ENCODE measurements at regions not wholly inside any gene's neighbourhood (a gene's known extent, or its start where the extent isn't known, plus 50 kb on each side); places are given as distances from the start of the nearest gene placed in this dataset.

DNA sequence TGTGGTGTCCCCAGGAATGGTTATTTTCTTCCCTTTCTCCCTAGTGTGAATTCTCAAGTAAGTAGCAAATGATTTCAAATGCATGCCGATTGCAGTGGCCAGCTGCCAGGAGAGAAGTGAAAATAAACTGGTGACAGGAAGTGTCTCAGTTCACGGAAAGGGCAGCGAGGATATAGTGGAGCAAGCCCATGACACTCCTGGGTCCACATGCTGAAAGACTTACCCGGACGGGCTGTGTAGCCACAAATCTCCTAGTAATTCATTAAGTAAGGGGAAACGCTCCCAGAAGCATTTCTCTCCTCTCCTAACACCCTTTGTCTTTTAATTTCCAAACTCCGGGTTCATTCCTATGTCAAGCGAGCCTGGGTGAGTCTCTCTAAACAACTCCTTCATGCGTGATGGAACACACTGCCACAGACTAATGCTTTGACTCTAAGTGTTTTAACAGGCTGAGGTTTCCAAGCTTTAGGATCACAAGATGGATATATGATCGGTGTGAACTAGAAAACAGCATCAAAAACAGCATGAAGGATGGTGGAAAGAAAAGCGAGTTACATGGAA lies 125.6 kb downstream of the CYP26A1 start:
- TF ChIP-seq, protein P1, sequence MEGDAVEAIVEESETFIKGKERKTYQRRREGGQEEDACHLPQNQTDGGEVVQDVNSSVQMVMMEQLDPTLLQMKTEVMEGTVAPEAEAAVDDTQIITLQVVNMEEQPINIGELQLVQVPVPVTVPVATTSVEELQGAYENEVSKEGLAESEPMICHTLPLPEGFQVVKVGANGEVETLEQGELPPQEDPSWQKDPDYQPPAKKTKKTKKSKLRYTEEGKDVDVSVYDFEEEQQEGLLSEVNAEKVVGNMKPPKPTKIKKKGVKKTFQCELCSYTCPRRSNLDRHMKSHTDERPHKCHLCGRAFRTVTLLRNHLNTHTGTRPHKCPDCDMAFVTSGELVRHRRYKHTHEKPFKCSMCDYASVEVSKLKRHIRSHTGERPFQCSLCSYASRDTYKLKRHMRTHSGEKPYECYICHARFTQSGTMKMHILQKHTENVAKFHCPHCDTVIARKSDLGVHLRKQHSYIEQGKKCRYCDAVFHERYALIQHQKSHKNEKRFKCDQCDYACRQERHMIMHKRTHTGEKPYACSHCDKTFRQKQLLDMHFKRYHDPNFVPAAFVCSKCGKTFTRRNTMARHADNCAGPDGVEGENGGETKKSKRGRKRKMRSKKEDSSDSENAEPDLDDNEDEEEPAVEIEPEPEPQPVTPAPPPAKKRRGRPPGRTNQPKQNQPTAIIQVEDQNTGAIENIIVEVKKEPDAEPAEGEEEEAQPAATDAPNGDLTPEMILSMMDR (IDR thresholded peaks at IDR 0.05), result no peak
- TF ChIP-seq POLR2A (IDR thresholded peaks at IDR 0.05), result peak; percentile 83
